ENCODE measurements at regions not wholly inside any gene's neighbourhood (a gene's known extent, or its start where the extent isn't known, plus 50 kb on each side); places are given as distances from the start of the nearest gene placed in this dataset.

GRCh38 chr10:35835545-35835944, 193.4 kb upstream of the FZD8 start:
- Histone ChIP-seq H3K4me1 (ENCODE audit: insufficient read depth, low read length) (no peaks in the 10 kb centered on the region), H2AFZ (ENCODE audit: low read length) (no peak overlapping the region), H3K79me2 (ENCODE audit: insufficient read depth, low read length) (no peaks in the 10 kb centered on the region), H3K4me3 (ENCODE audit: insufficient read depth, low read length) (no peak overlapping the region), H4K20me1 (ENCODE audit: insufficient read depth, low read length) (no peaks in the 10 kb centered on the region), H3K36me3 (ENCODE audit: insufficient read depth, low read length) (no peaks in the 10 kb centered on the region), H3K4me2 (ENCODE audit: insufficient read depth, low read length) (no peak overlapping the region), H3K27ac (ENCODE audit: low read depth, low read length) (no peak overlapping the region), H3K27me3 (ENCODE audit: insufficient read depth, low read length) (no peaks in the 10 kb centered on the region), H3K9me3 (ENCODE audit: low read depth, low read length) (no peaks in the 10 kb centered on the region)
- no peak for DNase-seq (ENCODE audit: insufficient read length, low spot score, missing footprints)
- no peak for TF ChIP-seq CTCF (IDR thresholded peaks at IDR 0.05; ENCODE audit: extremely low read depth, low read depth, low read length)

- DNase-seq (ENCODE audit: insufficient read length, low spot score, missing footprints) = no peak
- no peak for TF ChIP-seq CTCF (IDR thresholded peaks at IDR 0.05; ENCODE audit: extremely low read depth, low read depth, low read length)
- Histone ChIP-seq H3K4me3 (ENCODE audit: insufficient read depth, low read length) (no peak overlapping the region), H3K4me1 (ENCODE audit: insufficient read depth, low read length) (no peaks in the 10 kb centered on the region), H3K27me3 (ENCODE audit: insufficient read depth, low read length) (peaks cover 3% of the 10 kb centered on the region), H3K9me3 (ENCODE audit: low read depth, low read length) (no peaks in the 10 kb centered on the region), H3K27ac (ENCODE audit: low read depth, low read length) (no peak overlapping the region), H3K4me2 (ENCODE audit: insufficient read depth, low read length) (no peak overlapping the region), H3K79me2 (ENCODE audit: insufficient read depth, low read length) (no peaks in the 10 kb centered on the region), H3K36me3 (ENCODE audit: insufficient read depth, low read length) (no peaks in the 10 kb centered on the region), H4K20me1 (ENCODE audit: insufficient read depth, low read length) (no peaks in the 10 kb centered on the region), H2AFZ (ENCODE audit: low read length) (no peak overlapping the region)
Measured at GRCh38 chr10:35834877-35835494, 192.9 kb upstream of the FZD8 start.

- H3K9me3 ChIP-seq (ENCODE audit: low read depth, low read length) = no peaks in the 10 kb centered on the region
- peaks cover under 1% of the 10 kb centered on the region for H3K4me1 ChIP-seq (ENCODE audit: insufficient read depth, low read length)
- no peaks in the 10 kb centered on the region for H3K79me2 ChIP-seq (ENCODE audit: insufficient read depth, low read length)
- DNase-seq (ENCODE audit: insufficient read length, low spot score, missing footprints) = no peak
- no peaks in the 10 kb centered on the region for H4K20me1 ChIP-seq (ENCODE audit: insufficient read depth, low read length)
- TF ChIP-seq CTCF (IDR thresholded peaks at IDR 0.05; ENCODE audit: extremely low read depth, low read depth, low read length) = no peak
- H3K4me3 ChIP-seq (ENCODE audit: insufficient read depth, low read length) = no peak overlapping the region
- H3K27me3 ChIP-seq (ENCODE audit: insufficient read depth, low read length) = peaks cover 4% of the 10 kb centered on the region
- no peak overlapping the region for H3K4me2 ChIP-seq (ENCODE audit: insufficient read depth, low read length)
- H3K27ac ChIP-seq (ENCODE audit: low read depth, low read length) = no peak overlapping the region
- no peak overlapping the region for H2AFZ ChIP-seq (ENCODE audit: low read length)
- no peaks in the 10 kb centered on the region for H3K36me3 ChIP-seq (ENCODE audit: insufficient read depth, low read length)
Measured at GRCh38 chr10:35827783-35828182, 185.7 kb upstream of the FZD8 start.

- Histone ChIP-seq H3K4me3 (ENCODE audit: insufficient read depth, low read length) (no peak overlapping the region), H3K27ac (ENCODE audit: low read depth, low read length) (no peak overlapping the region), H3K27me3 (ENCODE audit: insufficient read depth, low read length) (no peaks in the 10 kb centered on the region), H3K4me1 (ENCODE audit: insufficient read depth, low read length) (peaks cover 13% of the 10 kb centered on the region), H2AFZ (ENCODE audit: low read length) (no peak overlapping the region), H3K36me3 (ENCODE audit: insufficient read depth, low read length) (no peaks in the 10 kb centered on the region), H3K9me3 (ENCODE audit: low read depth, low read length) (no peaks in the 10 kb centered on the region), H3K79me2 (ENCODE audit: insufficient read depth, low read length) (no peaks in the 10 kb centered on the region), H3K4me2 (ENCODE audit: insufficient read depth, low read length) (no peak overlapping the region), H4K20me1 (ENCODE audit: insufficient read depth, low read length) (no peaks in the 10 kb centered on the region)
- TF ChIP-seq CTCF (IDR thresholded peaks at IDR 0.05; ENCODE audit: extremely low read depth, low read depth, low read length) = no peak
- DNase-seq (ENCODE audit: insufficient read length, low spot score, missing footprints) = no peak
Measured at GRCh38 chr10:35824704-35825103, 182.6 kb upstream of the FZD8 start.

Data from osteoblast (primary cell).